ENCODE measurements at regions not wholly inside any gene's neighbourhood (a gene's known extent, or its start where the extent isn't known, plus 50 kb on each side); places are given as distances from the start of the nearest gene placed in this dataset.

- DNase-seq (ENCODE audit: low read depth): no peak
- TF ChIP-seq CTCF (IDR thresholded peaks at IDR 0.05; ENCODE audit: low read depth, low read length, missing control alignments): no peak
These were observed 870.2 kb downstream of the BRD1 start for GRCh38 chr22:48957311-48957986.

GRCh38 chr22:48955351-48956311 lies 872.0 kb downstream of the BRD1 start:
- DNase-seq (ENCODE audit: low read depth): no peak
- H3K4me3 ChIP-seq (ENCODE audit: low read depth, low read length): no peak overlapping the region
- TF ChIP-seq CTCF (IDR thresholded peaks at IDR 0.05; ENCODE audit: low read depth, low read length, missing control alignments): no peak

More at GRCh38 chr22:48957311-48957986, 870.2 kb downstream of the BRD1 start:
- H3K4me3 ChIP-seq (ENCODE audit: low read depth, low read length): no peak overlapping the region

GRCh38 chr22:48954781-48955311 lies 872.8 kb downstream of the BRD1 start:
- TF ChIP-seq CTCF (IDR thresholded peaks at IDR 0.05; ENCODE audit: low read depth, low read length, missing control alignments): no peak
- no peak overlapping the region for H3K4me3 ChIP-seq (ENCODE audit: low read depth, low read length)
- DNase-seq (ENCODE audit: low read depth): no peak

GRCh38 chr22:48953830-48954229 lies 873.8 kb downstream of the BRD1 start:
- no peak overlapping the region for H3K4me3 ChIP-seq (ENCODE audit: low read depth, low read length)
- TF ChIP-seq CTCF (IDR thresholded peaks at IDR 0.05; ENCODE audit: low read depth, low read length, missing control alignments): no peak
- DNase-seq (ENCODE audit: low read depth): no peak

GRCh38 chr22:48953103-48953720 lies 874.5 kb downstream of the BRD1 start:
- TF ChIP-seq CTCF (IDR thresholded peaks at IDR 0.05; ENCODE audit: low read depth, low read length, missing control alignments): no peak
- no peak for DNase-seq (ENCODE audit: low read depth)
- no peak overlapping the region for H3K4me3 ChIP-seq (ENCODE audit: low read depth, low read length)

GRCh38 chr22:48952256-48953102 lies 875.2 kb downstream of the BRD1 start:
- no peak overlapping the region for H3K4me3 ChIP-seq (ENCODE audit: low read depth, low read length)
- DNase-seq (ENCODE audit: low read depth): no peak
- no peak for TF ChIP-seq CTCF (IDR thresholded peaks at IDR 0.05; ENCODE audit: low read depth, low read length, missing control alignments)
